HG03457 (cell line): ENCODE measurements at regions not wholly inside any gene's neighbourhood (a gene's known extent, or its start where the extent isn't known, plus 50 kb on each side); places are given as distances from the start of the nearest gene placed in this dataset.
A peak's percentile ranks its signal among the peaks of the same experiment; 100 is the strongest.

Experiments
- ATAC-seq: cut with Tn5 transposase; IDR thresholded peaks from one replicate; pipeline ENCODE4 v1.9.1; 2021; ENCODE audit warnings: moderate number of reproducible peaks; ENCODE audit not compliant: unreplicated experiment

GRCh38 chr7:21356616-21357015, 71.3 kb upstream of the SP4 start:
- no peak for ATAC-seq

GRCh38 chr7:21357151-21358097, 70.5 kb upstream of the SP4 start:
- ATAC-seq = no peak

- ATAC-seq = no peak
These were observed 69.2 kb upstream of the SP4 start for GRCh38 chr7:21358648-21359047.

- no peak for ATAC-seq
These were observed 68.7 kb upstream of the SP4 start for GRCh38 chr7:21359163-21359562.

- no peak for ATAC-seq
These were observed 66.3 kb upstream of the SP4 start for GRCh38 chr7:21361413-21362125.

- peak; percentile 54 for ATAC-seq
These were observed 63.0 kb upstream of the SP4 start for GRCh38 chr7:21364801-21365271.

GRCh38 chr7:21365866-21366624, 61.8 kb upstream of the SP4 start:
- no peak for ATAC-seq

- no peak for ATAC-seq
These were observed 60.8 kb upstream of the SP4 start for GRCh38 chr7:21367081-21367480.

GRCh38 chr7:21367537-21367936, 60.3 kb upstream of the SP4 start:
- no peak for ATAC-seq

GRCh38 chr7:21368317-21368716, 59.6 kb upstream of the SP4 start:
- ATAC-seq = no peak

- ATAC-seq = no peak
These were observed 57.5 kb upstream of the SP4 start for GRCh38 chr7:21370283-21370982.

- ATAC-seq = no peak
These were observed 56.5 kb upstream of the SP4 start for GRCh38 chr7:21371360-21371759.

GRCh38 chr7:21373031-21373430, 54.9 kb upstream of the SP4 start:
- no peak for ATAC-seq

- no peak for ATAC-seq
These were observed 53.7 kb upstream of the SP4 start for GRCh38 chr7:21374134-21374533.

- no peak for ATAC-seq
These were observed 50.3 kb upstream of the SP4 start for GRCh38 chr7:21377545-21377944.
